ENCODE measurements at regions not wholly inside any gene's neighbourhood (a gene's known extent, or its start where the extent isn't known, plus 50 kb on each side); places are given as distances from the start of the nearest gene placed in this dataset.
"Not testable (repeated sequence)": the region's sequence is repeated elsewhere in the genome, so short reads cannot be mapped to it uniquely, and the experiment has no call there.

DNA sequence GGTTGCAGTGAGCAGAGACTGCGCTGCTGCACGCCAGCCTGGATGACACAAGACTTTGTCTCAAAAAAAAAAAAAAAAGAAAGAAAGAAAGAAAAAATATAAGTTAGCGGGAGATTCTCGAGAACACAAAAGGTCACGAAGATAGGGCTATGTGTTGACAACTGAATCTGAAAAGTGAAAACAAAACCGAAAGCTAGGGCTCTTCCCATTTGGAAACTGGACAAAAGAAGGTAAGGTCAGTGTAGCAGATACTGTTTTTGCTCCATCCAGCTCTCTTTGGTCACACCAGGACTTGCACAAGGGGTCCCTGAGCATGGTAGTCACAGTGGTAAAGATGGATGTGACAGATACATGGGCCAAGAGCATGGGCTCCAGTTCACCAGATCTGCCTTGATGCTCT is 60.4 kb upstream of the MAP10 start:
- H3K27ac ChIP-seq: no peak overlapping the region
- TF ChIP-seq, protein P1, sequence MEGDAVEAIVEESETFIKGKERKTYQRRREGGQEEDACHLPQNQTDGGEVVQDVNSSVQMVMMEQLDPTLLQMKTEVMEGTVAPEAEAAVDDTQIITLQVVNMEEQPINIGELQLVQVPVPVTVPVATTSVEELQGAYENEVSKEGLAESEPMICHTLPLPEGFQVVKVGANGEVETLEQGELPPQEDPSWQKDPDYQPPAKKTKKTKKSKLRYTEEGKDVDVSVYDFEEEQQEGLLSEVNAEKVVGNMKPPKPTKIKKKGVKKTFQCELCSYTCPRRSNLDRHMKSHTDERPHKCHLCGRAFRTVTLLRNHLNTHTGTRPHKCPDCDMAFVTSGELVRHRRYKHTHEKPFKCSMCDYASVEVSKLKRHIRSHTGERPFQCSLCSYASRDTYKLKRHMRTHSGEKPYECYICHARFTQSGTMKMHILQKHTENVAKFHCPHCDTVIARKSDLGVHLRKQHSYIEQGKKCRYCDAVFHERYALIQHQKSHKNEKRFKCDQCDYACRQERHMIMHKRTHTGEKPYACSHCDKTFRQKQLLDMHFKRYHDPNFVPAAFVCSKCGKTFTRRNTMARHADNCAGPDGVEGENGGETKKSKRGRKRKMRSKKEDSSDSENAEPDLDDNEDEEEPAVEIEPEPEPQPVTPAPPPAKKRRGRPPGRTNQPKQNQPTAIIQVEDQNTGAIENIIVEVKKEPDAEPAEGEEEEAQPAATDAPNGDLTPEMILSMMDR (conservative IDR thresholded peaks at IDR 0.05; ENCODE audit: low read depth): no peak
- CTCF ChIA-PET: no interaction called here
- no peak for DNase-seq (ENCODE audit: low spot score)
- POLR2A ChIA-PET (ENCODE audit: low non-redundant PET): no interaction called here

DNA sequence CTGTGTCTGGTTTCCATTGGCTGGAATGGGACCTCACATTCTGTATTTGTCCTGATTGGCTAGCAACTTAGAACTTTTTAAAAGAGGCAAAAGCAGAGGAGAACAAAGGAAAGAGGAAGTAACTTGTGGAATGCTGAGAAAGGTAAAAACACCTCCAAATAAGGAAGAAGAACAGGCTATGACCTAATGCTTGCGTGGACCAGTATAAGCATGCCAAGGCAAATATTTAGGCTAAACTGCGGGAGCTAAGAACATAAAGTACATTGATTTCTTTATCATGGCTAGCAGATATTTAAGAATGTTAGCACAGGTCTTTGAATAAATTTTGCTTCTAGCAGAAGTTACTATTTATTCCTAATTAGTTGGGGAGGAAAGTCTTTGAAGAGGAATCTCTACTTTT is 59.5 kb upstream of the MAP10 start:
- H3K27ac ChIP-seq; DNase-seq (ENCODE audit: low spot score); POLR2A ChIA-PET (ENCODE audit: low non-redundant PET); CTCF ChIA-PET: not testable (repeated sequence)

DNA sequence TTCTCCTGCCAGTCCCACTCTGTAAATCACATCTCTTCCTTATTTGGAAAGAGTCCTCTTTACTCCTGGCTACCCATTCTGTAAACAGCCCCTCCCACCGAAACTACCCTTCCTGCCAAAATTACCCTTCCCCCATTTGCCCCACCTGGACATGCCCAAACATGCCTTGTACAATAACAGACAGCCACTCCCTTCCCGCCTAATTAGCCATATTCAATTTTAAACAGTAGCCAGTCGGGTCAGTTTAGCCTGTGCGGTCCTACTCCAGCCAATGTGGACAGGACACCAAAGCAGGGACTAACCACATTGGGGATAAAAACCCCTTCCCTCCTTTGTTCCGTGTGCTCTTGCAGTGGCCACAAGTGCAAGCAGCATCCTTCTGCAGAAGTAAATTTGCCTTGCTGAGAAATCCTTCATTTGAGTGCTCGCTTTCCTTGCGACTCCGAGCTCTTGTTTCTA is 56.3 kb upstream of the MAP10 start:
- TF ChIP-seq, protein P1 (conservative IDR thresholded peaks at IDR 0.05; ENCODE audit: low read depth): no peak
- no peak for DNase-seq (ENCODE audit: low spot score)
- CTCF ChIA-PET: interaction anchor here (0.6 kb wide), 1 partner anchor 110 kb away, joined by 3 read pairs; no protein-coding TSS in a partner anchor
- H3K27ac ChIP-seq: no peak overlapping the region
- POLR2A ChIA-PET (ENCODE audit: low non-redundant PET): no interaction called here

DNA sequence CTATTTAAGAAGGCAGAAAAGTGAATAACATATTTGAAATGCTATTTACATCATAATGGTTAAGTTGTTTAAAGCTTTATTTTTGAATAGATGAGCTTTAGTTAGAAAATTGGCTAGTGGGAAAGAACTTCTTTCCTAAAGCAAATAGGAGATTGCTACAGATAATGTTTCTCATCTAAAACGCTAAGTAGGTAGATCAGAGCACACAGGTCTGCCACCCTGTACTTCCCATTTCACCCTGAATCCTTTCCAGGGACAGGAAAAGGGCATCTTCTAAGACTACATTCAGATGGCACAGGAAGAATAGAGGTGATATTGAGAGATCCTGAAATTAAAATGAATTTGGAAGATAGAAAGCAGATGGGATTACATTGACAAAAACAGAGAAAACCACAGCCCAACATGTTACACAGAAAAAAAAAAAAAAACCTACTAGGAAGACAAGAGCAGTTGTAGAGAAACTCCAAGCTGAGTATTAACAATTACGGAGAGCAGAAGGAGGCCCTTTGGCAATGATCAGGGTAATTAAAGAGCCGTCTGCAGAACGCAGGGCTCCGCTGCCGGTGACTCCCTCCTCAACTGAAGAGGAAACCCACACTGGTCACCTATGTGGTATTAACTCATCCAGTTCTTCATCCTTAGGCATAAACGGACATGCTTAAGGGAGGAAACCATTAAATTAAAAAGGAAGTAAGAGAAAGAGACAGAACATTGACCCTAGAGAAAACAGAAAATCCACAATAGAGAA is 53.6 kb upstream of the MAP10 start:
- TF ChIP-seq, protein P1 (conservative IDR thresholded peaks at IDR 0.05; ENCODE audit: low read depth): no peak
- no peak for DNase-seq (ENCODE audit: low spot score)

DNA sequence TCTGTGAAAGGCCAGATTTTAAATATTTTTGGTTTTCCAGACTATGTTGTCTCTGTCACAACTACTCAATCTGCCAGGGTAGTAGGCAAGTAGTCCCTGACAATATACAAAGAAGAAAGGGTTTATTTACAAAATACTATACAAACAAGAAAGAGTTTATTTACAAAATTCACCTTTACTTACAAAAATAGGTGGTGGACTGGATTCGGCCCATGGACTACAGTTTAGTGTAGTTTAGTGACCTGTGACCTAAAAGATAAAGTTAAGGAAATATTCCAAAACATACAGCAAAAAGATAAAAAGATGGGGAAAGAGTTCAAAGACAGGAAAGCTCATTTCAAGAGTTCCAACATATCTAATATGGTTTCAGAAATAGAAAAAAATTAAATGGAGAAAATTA is 52.9 kb upstream of the MAP10 start:
- TF ChIP-seq, protein P1 (conservative IDR thresholded peaks at IDR 0.05; ENCODE audit: low read depth): no peak
- ChIA-PET CTCF (interaction anchor here (0.6 kb wide), 1 partner anchor 348 kb away, joined by 3 read pairs; no protein-coding TSS in a partner anchor), POLR2A (ENCODE audit: low non-redundant PET) (no interaction called here)
- DNase-seq (ENCODE audit: low spot score): no peak
- H3K27ac ChIP-seq: no peak overlapping the region

More for the DNA sequence above, 53.6 kb upstream of the MAP10 start:
- CTCF ChIA-PET: no interaction called here
- no peak overlapping the region for H3K27ac ChIP-seq
- POLR2A ChIA-PET (ENCODE audit: low non-redundant PET): no interaction called here

DNA sequence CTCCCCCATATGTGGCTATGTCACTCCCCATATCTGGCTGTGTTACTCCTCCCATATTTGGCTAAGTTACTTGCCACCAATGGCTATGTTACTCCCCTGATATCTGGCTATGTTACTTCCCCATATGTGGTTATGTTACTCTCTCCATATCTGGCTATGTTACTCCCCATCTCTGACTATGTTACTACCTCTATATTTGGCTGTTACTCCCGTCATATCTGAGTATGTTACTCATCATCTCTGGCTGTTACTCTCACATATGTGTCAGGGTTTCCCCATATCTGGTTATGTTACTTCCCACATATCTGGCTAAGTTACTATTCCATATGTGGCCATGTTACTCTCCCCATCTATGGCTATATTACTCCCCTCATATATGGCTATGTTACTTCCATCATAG is 50.3 kb upstream of the MAP10 start:
- TF ChIP-seq, protein P1 (conservative IDR thresholded peaks at IDR 0.05; ENCODE audit: low read depth): no peak
- CTCF ChIA-PET: no interaction called here
- no peak overlapping the region for H3K27ac ChIP-seq
- DNase-seq (ENCODE audit: low spot score): no peak
- POLR2A ChIA-PET (ENCODE audit: low non-redundant PET): no interaction called here
